ENCODE measurements at regions not wholly inside any gene's neighbourhood (a gene's known extent, or its start where the extent isn't known, plus 50 kb on each side); places are given as distances from the start of the nearest gene placed in this dataset.

DNA sequence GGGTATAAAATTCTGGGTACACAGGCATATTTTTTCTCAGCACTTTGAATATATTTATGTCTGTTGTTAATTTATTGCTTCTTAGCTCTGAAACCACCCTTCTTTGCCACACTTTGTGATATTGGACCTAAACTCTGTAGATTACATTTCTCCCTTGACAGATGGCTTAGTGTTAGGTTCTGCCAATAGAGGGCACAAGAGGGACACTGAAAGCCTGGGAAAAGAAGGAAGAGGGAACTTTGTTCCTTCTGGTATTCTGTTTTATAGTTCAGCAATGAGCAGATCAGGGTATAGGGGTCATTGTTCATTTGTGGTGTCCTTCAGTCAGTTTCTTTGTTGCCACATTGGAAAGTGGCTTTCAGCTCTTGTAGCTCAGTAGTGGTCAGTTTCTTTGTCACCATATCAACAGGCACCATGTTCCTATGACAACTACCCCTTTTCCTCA, 423.5 kb upstream of the PROX1 start:
- no peaks in the 10 kb centered on the region for H3K27me3 ChIP-seq (replicated peaks)
- H3K27ac ChIP-seq, result no peak overlapping the region
- no peaks in the 10 kb centered on the region for H3K36me3 ChIP-seq
- 0 out of 2 replicates have a peak, but pooled peaks cover 3% of the 10 kb centered on the region for H3K9me3 ChIP-seq (replicated peaks)
- no peak for DNase-seq (ENCODE audit: low read depth in 1 of 2, low spot score in 2 of 2)
- H3K4me3 ChIP-seq, result no peak overlapping the region
- no peaks in the 10 kb centered on the region for H3K4me1 ChIP-seq (replicated peaks)

DNA sequence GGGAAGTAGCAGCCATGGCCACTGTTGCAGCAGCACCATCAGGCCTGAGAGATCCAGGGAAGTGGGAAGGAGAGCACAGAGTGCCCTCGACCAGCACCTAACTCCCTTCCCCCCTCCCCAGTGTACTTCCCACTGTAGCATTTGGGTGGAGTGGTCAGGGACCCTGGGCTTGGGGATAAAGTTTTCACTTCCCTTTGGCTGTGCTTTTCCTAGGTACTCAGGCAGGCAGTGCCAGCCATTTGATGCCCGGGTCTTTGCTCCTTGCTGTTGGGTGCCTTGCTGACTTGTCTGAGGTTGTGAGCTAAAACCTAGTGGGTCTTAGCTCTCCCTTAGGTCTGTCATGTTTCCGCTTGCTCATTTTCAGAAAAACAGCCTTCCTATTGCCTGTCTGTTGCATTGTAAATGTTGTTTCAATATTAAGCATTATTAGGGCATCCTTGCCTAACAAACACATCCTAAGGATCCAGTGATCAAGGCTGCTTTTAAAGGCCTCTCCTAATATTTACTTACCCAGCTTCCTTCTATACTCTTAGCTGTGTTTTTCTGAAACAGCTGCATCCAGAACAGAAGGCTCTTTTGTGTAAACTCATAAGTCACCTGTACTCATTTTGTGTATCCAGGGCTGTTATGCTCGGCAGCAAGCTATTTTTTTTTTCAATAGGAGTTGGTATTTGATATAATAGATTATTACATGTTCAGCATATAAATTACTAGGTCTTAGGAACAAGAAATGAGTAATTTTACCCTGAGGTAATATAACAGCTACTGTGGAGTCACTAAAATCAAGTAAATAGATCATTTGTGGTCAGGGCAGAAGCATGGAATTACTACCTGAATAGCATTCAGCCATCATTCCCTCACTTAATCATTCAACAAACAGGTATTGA, 418.6 kb upstream of the PROX1 start:
- DNase-seq (ENCODE audit: low read depth in 1 of 2, low spot score in 2 of 2), result no peak
- no peaks in the 10 kb centered on the region for H3K4me1 ChIP-seq (replicated peaks)
- no peaks in the 10 kb centered on the region for H3K36me3 ChIP-seq
- no peaks in the 10 kb centered on the region; the same call in 1 of the 2 replicates for H3K27me3 ChIP-seq (replicated peaks)
- H3K9me3 ChIP-seq (replicated peaks), result 0 out of 2 replicates have a peak, but pooled peaks cover 2% of the 10 kb centered on the region
- no peak overlapping the region for H3K27ac ChIP-seq
- H3K4me3 ChIP-seq, result no peak overlapping the region

DNA sequence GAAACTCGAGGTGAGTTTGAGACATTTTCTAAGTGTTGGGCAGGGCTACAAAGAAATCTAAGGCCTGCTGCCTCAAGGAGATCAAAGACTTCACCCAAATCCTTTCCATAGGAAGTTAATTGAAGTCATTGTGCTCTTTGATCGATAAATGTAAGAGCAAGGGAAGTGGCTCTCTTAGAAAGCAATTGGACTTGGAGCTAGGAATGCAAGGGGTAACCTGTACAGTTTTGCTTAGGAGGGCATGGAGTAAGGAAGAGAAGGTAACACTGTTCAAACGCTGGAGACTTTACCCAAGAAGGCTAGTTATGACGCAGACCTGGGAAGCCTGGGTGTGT, 418.0 kb upstream of the PROX1 start:
- H3K27ac ChIP-seq, result no peak overlapping the region
- no peaks in the 10 kb centered on the region for H3K4me1 ChIP-seq (replicated peaks)
- H3K27me3 ChIP-seq (replicated peaks), result no peaks in the 10 kb centered on the region; the same call in 1 of the 2 replicates
- DNase-seq (ENCODE audit: low read depth in 1 of 2, low spot score in 2 of 2), result no peak
- H3K9me3 ChIP-seq (replicated peaks), result no peaks in the 10 kb centered on the region
- H3K4me3 ChIP-seq, result no peak overlapping the region
- H3K36me3 ChIP-seq, result no peaks in the 10 kb centered on the region

DNA sequence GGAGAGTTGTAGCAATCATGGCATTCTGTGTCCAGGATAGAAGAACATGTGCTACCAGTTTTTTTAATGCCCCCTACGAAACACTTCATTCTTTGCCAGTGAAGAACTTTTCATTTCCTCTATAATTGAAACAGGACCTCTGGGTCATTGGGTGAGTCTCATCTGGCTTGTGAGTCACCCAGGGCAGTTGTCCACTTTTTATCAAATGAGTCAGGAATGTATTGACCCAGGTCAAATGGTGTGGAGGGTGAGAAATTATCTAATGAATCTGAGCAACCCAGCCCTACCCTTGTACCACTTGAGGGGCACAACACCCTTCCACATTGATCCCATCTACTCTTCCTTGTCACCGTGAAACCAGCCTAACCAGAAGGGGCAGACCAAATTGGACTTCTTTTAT, 417.3 kb upstream of the PROX1 start:
- Histone ChIP-seq H3K36me3 (no peaks in the 10 kb centered on the region), H3K27ac (no peak overlapping the region), H3K4me3 (no peak overlapping the region), H3K9me3 (replicated peaks) (no peaks in the 10 kb centered on the region), H3K4me1 (replicated peaks) (no peaks in the 10 kb centered on the region), H3K27me3 (replicated peaks) (no peaks in the 10 kb centered on the region; the same call in 1 of the 2 replicates)
- DNase-seq (ENCODE audit: low read depth in 1 of 2, low spot score in 2 of 2), result no peak

DNA sequence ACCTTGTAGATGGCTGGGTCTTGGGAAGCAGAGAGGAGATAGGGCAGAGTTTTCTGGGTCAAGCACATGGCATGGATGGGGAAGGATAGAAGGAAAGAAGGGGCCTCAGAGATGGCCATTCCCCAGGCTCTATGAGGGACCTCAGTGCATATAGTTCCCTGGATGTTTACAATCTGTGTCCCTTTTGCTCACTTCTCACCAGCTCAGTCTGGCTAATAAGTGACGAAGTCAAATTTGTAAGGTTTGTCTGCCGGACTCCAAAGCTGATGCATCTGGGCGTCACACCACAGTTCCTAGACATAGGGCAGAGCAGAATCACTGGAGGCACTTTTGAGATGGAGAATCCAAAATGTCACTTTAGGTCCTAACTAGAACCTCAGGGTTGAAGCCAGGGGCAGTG, 416.4 kb upstream of the PROX1 start:
- H3K27ac ChIP-seq, result no peak overlapping the region
- H3K27me3 ChIP-seq (replicated peaks), result no peaks in the 10 kb centered on the region; the same call in 1 of the 2 replicates
- no peaks in the 10 kb centered on the region for H3K9me3 ChIP-seq (replicated peaks)
- no peaks in the 10 kb centered on the region for H3K4me1 ChIP-seq (replicated peaks)
- no peak overlapping the region for H3K4me3 ChIP-seq
- DNase-seq (ENCODE audit: low read depth in 1 of 2, low spot score in 2 of 2), result no peak
- H3K36me3 ChIP-seq, result no peaks in the 10 kb centered on the region

DNA sequence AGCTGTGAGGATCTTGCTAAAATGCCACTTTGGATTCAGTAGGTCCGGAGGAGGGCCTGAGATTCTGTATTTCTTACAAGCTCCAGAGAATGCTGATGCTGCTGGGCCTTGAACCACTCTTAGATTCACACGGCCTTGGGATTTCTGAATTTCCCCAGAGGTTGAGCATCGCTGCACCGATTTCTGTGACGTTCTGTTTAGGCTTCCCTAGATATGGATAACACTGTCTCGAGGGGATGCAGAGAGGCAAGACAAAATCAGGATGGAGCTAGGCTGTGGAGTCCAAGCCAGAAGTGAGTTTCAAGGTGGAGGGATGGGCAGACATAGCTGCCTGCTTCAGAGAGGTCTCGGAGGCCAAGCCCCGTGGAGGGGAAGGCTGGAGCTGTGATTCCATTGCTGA, 415.9 kb upstream of the PROX1 start:
- no peak for DNase-seq (ENCODE audit: low read depth in 1 of 2, low spot score in 2 of 2)
- H3K4me1 ChIP-seq (replicated peaks), result no peaks in the 10 kb centered on the region
- no peaks in the 10 kb centered on the region for H3K9me3 ChIP-seq (replicated peaks)
- no peak overlapping the region for H3K27ac ChIP-seq
- H3K36me3 ChIP-seq, result no peaks in the 10 kb centered on the region
- no peak overlapping the region for H3K4me3 ChIP-seq
- no peaks in the 10 kb centered on the region; the same call in 1 of the 2 replicates for H3K27me3 ChIP-seq (replicated peaks)

DNA sequence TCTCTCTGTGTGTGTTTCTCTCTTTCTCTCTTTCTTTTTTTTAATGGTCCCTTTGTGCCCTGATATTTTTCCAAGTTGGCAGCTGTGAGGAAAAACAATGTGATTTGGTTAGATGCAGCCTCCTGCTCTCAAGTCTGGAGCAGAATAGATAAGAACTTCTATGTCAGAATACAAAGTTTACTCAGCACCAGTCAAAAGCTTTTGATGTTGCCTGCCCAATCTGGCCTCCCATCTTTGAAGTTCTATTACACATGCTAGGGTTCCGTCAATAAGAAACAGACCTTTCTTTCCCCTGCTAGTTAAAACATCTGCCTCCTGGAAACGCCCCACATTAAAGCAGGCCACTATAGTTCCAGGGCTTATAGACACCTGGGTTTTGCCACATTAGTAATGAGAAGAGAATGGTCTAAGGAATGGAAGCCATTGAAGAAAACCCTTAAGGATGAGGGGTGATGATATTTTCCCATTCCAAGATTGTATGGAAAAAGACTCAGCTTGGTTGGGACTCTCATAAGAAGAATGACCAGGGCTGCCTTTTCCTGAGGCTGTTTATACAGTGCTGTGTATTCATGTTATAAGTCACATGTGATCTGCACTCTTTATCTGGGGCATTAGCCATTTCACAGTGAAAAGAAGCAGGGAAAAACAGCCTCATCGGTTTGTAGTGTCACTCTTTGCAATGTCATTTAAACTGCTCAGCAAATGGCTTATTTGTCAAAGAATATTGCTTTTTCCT, 414.7 kb upstream of the PROX1 start:
- Histone ChIP-seq H3K36me3 (no peaks in the 10 kb centered on the region), H3K4me3 (no peak overlapping the region), H3K9me3 (replicated peaks) (no peaks in the 10 kb centered on the region), H3K4me1 (replicated peaks) (no peaks in the 10 kb centered on the region), H3K27ac (no peak overlapping the region), H3K27me3 (replicated peaks) (no peaks in the 10 kb centered on the region; the same call in 1 of the 2 replicates)
- no peak for DNase-seq (ENCODE audit: low read depth in 1 of 2, low spot score in 2 of 2)

DNA sequence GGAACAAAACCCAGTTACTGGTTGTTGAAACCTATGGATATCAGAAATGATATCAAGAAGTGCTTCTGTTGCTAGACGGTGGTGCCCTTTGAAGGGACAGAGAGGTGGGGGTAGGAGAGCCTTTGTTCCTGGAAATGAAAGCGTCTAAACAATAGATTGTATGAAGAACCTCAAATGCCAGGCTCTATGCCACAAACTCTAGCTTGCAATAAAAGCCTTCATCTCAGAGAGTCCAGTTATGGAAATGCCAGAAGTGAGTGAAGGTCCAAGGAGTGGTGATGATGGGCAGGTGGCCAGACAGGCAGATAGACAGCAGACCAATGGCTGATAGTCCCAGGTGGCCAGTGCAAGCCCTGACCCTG, 414.1 kb upstream of the PROX1 start:
- no peaks in the 10 kb centered on the region; the same call in 1 of the 2 replicates for H3K27me3 ChIP-seq (replicated peaks)
- H3K27ac ChIP-seq, result no peak overlapping the region
- no peaks in the 10 kb centered on the region for H3K9me3 ChIP-seq (replicated peaks)
- no peaks in the 10 kb centered on the region for H3K36me3 ChIP-seq
- DNase-seq (ENCODE audit: low read depth in 1 of 2, low spot score in 2 of 2), result no peak
- H3K4me3 ChIP-seq, result no peak overlapping the region
- H3K4me1 ChIP-seq (replicated peaks), result no peaks in the 10 kb centered on the region

DNA sequence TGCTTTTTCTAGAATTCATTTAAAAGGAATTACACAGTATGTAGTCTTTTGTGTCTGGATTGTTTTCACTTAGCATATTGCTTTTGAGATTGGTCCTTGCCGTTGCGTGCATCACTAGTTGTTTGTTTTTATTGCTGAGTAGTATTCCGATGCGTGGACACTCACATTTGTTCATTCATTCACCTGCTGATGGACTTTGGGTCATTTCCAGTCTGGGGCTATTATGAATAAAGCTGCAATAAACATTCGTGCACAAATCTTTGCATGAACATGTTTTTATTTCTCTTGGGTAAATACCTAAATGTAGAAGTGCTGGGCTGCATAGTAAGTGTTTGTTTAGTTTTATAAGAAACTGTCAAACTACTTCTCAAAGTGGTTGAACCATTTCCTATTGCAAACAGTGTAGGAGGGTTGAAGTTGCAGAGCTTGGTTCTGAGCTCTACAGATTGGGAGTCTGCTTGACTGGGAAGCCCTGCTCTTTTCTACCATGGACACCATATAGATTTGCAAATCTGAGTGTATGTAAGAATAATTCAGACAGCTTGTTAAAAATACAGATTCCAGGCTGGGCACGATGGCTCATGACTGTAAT, 404.7 kb upstream of the PROX1 start:
- Histone ChIP-seq H3K27ac (no peak overlapping the region), H3K4me3 (no peak overlapping the region), H3K36me3 (no peaks in the 10 kb centered on the region), H3K27me3 (replicated peaks) (no peaks in the 10 kb centered on the region), H3K4me1 (replicated peaks) (no peaks in the 10 kb centered on the region), H3K9me3 (replicated peaks) (no peaks in the 10 kb centered on the region)
- DNase-seq (ENCODE audit: low read depth in 1 of 2, low spot score in 2 of 2), result no peak

DNA sequence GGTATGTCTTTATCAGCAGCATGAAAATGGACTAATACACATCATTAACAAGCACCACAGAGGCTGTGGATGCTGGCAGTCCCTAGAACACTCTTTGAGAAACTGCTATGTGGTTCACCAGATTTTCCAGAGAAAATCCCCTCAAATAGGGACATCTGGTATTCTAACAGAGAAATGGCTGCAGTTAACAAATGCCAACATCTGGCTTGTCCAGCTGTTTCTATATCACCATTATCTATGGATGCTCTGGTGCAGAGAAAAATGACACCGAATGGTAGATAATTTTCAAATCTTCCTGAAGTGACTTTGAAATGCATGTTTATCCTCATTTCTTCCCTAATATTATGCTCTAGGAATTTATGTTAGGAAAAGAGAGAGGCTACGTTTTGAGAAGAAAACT, 403.5 kb upstream of the PROX1 start:
- Histone ChIP-seq H3K36me3 (no peaks in the 10 kb centered on the region), H3K4me3 (no peak overlapping the region), H3K9me3 (replicated peaks) (no peaks in the 10 kb centered on the region), H3K27ac (no peak overlapping the region), H3K4me1 (replicated peaks) (no peaks in the 10 kb centered on the region), H3K27me3 (replicated peaks) (no peaks in the 10 kb centered on the region)
- no peak for DNase-seq (ENCODE audit: low read depth in 1 of 2, low spot score in 2 of 2)

DNA sequence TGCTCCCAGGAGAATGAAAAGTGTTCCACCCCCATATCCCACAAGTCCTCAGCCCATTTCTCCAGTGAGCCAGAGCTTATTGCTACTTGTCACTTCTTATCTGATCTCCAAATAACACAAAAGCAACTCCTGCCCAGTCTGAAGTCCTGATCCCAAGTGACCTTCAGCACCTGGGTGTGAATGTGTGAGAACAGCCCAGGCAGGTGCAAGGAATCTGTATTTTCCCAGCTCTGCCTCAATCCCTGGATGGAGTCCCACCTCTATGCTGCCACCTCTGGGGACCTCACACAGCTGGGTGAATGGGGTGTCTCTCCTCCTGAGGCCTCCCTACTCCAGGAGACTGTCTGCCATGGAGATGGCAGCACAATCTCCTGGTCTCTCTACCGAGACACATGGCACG, 402.4 kb upstream of the PROX1 start:
- Histone ChIP-seq H3K9me3 (replicated peaks) (no peaks in the 10 kb centered on the region), H3K4me1 (replicated peaks) (no peaks in the 10 kb centered on the region), H3K27me3 (replicated peaks) (no peaks in the 10 kb centered on the region), H3K36me3 (no peaks in the 10 kb centered on the region), H3K4me3 (no peak overlapping the region), H3K27ac (no peak overlapping the region)
- no peak for DNase-seq (ENCODE audit: low read depth in 1 of 2, low spot score in 2 of 2)

DNA sequence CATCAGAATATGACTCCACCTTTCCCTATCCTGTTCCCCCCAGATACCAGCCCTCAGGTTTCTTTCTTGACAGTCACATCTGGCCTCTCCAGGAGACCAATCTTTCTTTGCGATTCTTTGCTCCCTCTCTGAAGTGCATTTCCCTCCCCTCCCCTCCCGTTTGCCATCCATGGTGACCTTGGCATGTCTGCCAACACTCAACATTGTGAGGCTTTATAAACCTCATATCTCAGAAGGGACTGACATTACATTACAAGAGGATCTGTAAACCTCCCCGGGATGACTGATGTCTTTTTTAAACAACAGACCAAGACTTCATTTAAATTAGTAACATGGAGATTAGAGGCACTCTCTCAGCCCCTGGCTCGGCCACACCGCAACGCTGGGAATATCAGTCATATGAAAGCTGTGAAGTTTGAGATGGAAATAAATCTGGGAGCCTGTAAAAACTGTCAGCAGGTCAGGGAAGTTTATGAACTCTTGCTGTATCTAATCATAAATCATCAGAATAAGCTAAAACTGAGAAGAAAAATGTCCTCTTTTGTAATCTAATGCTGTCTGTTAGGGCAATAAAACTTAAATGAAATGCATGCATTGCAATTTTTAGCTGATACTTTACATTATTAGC, 401.7 kb upstream of the PROX1 start:
- H3K4me3 ChIP-seq, result no peak overlapping the region
- no peak overlapping the region for H3K27ac ChIP-seq
- DNase-seq (ENCODE audit: low read depth in 1 of 2, low spot score in 2 of 2), result no peak
- no peaks in the 10 kb centered on the region for H3K27me3 ChIP-seq (replicated peaks)
- no peaks in the 10 kb centered on the region for H3K36me3 ChIP-seq
- H3K9me3 ChIP-seq (replicated peaks), result no peaks in the 10 kb centered on the region
- H3K4me1 ChIP-seq (replicated peaks), result no peaks in the 10 kb centered on the region

DNA sequence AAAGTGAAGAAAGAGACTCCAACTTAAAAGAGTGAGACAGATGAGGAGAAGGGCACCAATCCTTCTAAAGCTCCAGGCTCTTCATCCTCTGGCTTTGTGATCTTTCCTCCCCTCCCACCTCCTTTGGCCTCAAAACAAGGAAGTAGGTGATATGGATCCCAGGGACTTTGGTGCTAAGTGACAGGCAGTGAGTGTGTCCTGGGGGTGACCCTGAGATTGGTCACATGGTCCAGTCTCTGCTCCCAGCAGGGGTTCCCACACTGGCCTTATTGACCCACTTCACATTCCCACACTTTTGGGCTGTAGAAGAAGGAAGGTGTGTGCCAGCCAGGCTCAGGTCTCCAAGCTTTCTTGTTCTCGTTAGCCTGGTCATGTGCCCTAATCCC, 401.2 kb upstream of the PROX1 start:
- Histone ChIP-seq H3K4me3 (no peak overlapping the region), H3K4me1 (replicated peaks) (no peaks in the 10 kb centered on the region), H3K36me3 (no peaks in the 10 kb centered on the region), H3K27me3 (replicated peaks) (no peaks in the 10 kb centered on the region), H3K27ac (no peak overlapping the region), H3K9me3 (replicated peaks) (no peaks in the 10 kb centered on the region)
- DNase-seq (ENCODE audit: low read depth in 1 of 2, low spot score in 2 of 2), result no peak

DNA sequence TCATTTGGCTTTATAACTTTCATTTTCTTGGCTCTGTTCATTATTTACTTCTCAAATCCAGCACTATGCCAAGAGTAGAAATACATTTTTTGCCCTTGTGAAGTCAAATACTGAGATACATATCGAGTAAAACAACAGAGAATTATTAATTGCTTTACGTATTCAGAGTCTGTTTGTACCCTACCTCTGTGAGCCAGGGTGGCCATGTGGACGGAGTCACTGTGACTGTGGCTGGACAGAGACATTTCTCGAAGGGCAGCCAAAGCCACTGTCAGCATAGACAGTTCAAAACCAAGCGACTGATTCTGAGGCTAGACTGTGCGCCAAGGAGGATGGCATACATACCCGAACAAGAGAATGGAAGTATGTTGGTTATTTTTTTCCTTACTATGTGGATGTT, 391.0 kb upstream of the PROX1 start:
- no peak overlapping the region for H3K4me3 ChIP-seq
- H3K36me3 ChIP-seq, result no peaks in the 10 kb centered on the region
- no peak overlapping the region for H3K27ac ChIP-seq
- H3K9me3 ChIP-seq (replicated peaks), result no peaks in the 10 kb centered on the region
- DNase-seq (ENCODE audit: low read depth in 1 of 2, low spot score in 2 of 2), result no peak
- no peaks in the 10 kb centered on the region for H3K27me3 ChIP-seq (replicated peaks)
- H3K4me1 ChIP-seq (replicated peaks), result no peaks in the 10 kb centered on the region
